PFSK-1 (cell line): ENCODE measurements at regions not wholly inside any gene's neighbourhood (a gene's known extent, or its start where the extent isn't known, plus 50 kb on each side); places are given as distances from the start of the nearest gene placed in this dataset.

Experiments
- FOXP2 ChIP-seq: optimal IDR thresholded peaks from 2 replicates; pipeline ENCODE3; 2011; ENCODE audit warnings: borderline replicate concordance, control low read depth, inconsistent platforms; ENCODE audit not compliant: insufficient read depth; ENCODE audit errors: extremely low read length, extremely low read depth
- POLR2AphosphoS5 ChIP-seq: IDR thresholded peaks from 2 replicates; pipeline ENCODE4 v1.6.1; 2012; ENCODE audit warnings: low read depth, mild to moderate bottlenecking, control low read depth, low read length, moderate library complexity
- REST ChIP-seq, 2 experiments: IDR thresholded peaks; 2 replicates each; pipeline versions ENCODE4 v1.6.1 to v1.8.0; 2011 to 2012; ENCODE audit warnings: low read depth in 2 of 2, low read length in 2 of 2, control low read depth in 1 of 2, inconsistent platforms in 1 of 2, mild to moderate bottlenecking in 1 of 2, moderate library complexity in 1 of 2; ENCODE audit not compliant: insufficient read depth in 1 of 2
- SIN3A ChIP-seq: IDR thresholded peaks from 2 replicates; pipeline ENCODE4 v1.6.1; 2012; ENCODE audit warnings: mild to moderate bottlenecking, low read length, moderate library complexity, borderline replicate concordance; ENCODE audit not compliant: insufficient read depth
- TAF1 ChIP-seq: IDR thresholded peaks from 2 replicates; pipeline ENCODE4 v1.6.1; 2012; ENCODE audit warnings: low read length, control low read depth, borderline replicate concordance; ENCODE audit not compliant: insufficient read depth

- TF ChIP-seq FOXP2 (no peak), SIN3A (no peak), REST (IDR thresholded peaks at IDR 0.05; ENCODE audit: insufficient read depth in 1 of 2, low read depth in 2 of 2, low read length in 2 of 2) (no peak), TAF1 (no peak), POLR2AphosphoS5 (no peak)
Observed at GRCh38 chr6:81892891-81893290, 140.4 kb upstream of the TENT5A start.

- TF ChIP-seq FOXP2 (no peak), TAF1 (no peak), SIN3A (no peak), POLR2AphosphoS5 (no peak), REST (IDR thresholded peaks at IDR 0.05; ENCODE audit: insufficient read depth in 1 of 2, low read depth in 2 of 2, low read length in 2 of 2) (no peak)
Observed at GRCh38 chr6:81891874-81892273, 139.4 kb upstream of the TENT5A start.

- TF ChIP-seq SIN3A (no peak), TAF1 (no peak), REST (IDR thresholded peaks at IDR 0.05; ENCODE audit: insufficient read depth in 1 of 2, low read depth in 2 of 2, low read length in 2 of 2) (no peak), FOXP2 (no peak), POLR2AphosphoS5 (no peak)
Observed at GRCh38 chr6:81890846-81891245, 138.4 kb upstream of the TENT5A start.

- TF ChIP-seq SIN3A: no peak
- TF ChIP-seq REST (IDR thresholded peaks at IDR 0.05; ENCODE audit: insufficient read depth in 1 of 2, low read depth in 2 of 2, low read length in 2 of 2): no peak
- no peak for TF ChIP-seq FOXP2
- no peak for TF ChIP-seq TAF1
- no peak for TF ChIP-seq POLR2AphosphoS5
Observed at GRCh38 chr6:81889377-81890053, 137.0 kb upstream of the TENT5A start.

- TF ChIP-seq SIN3A: no peak
- TF ChIP-seq FOXP2: no peak
- no peak for TF ChIP-seq REST (IDR thresholded peaks at IDR 0.05; ENCODE audit: insufficient read depth in 1 of 2, low read depth in 2 of 2, low read length in 2 of 2)
- no peak for TF ChIP-seq TAF1
- TF ChIP-seq POLR2AphosphoS5: no peak
Observed at GRCh38 chr6:81886157-81886556, 133.7 kb upstream of the TENT5A start.
